HUES64 (cell line): ENCODE measurements at regions not wholly inside any gene's neighbourhood (a gene's known extent, or its start where the extent isn't known, plus 50 kb on each side); places are given as distances from the start of the nearest gene placed in this dataset.
"Not testable (repeated sequence)": the region's sequence is repeated elsewhere in the genome, so short reads cannot be mapped to it uniquely, and the experiment has no call there.

Source experiments
- H3K27ac ChIP-seq: 2 replicates; pipeline ENCODE4 v1.7.0; 2013; ENCODE audit warnings: low read depth, low read length, inconsistent platforms
- H3K27me3 ChIP-seq: 2 replicates; pipeline ENCODE4 v1.6.1; 2013; ENCODE audit warnings: mild to moderate bottlenecking, low read length; ENCODE audit not compliant: insufficient read depth
- H3K36me3 ChIP-seq: 2 replicates; pipeline ENCODE4 v1.6.1; 2013; ENCODE audit warnings: mild to moderate bottlenecking, low read length; ENCODE audit not compliant: insufficient read depth
- H3K4me1 ChIP-seq: 2 replicates; pipeline ENCODE4 v1.6.1; 2013; ENCODE audit warnings: mild to moderate bottlenecking, low read length, moderate library complexity; ENCODE audit not compliant: insufficient read depth
- H3K4me3 ChIP-seq: 2 replicates; pipeline ENCODE4 v1.5.1; 2013; ENCODE audit warnings: mild to moderate bottlenecking, low read length, moderate library complexity
- H3K9ac ChIP-seq: 2 replicates; pipeline ENCODE4 v1.6.1; 2013; ENCODE audit warnings: mild to moderate bottlenecking, low read depth, low read length
- H3K9me3 ChIP-seq: 2 replicates; pipeline ENCODE4 v1.6.1; 2013; ENCODE audit warnings: low read depth, low read length; ENCODE audit not compliant: insufficient read depth
- WGBS: fragments of 150-250, 120-280 bp; methylation state at CpG from one replicate; pipeline ENCODE4 v1.1.7; 2013; ENCODE audit warnings: missing lambda C conversion rate; 5-methylcytosine and 5-hydroxymethylcytosine counted together

DNA sequence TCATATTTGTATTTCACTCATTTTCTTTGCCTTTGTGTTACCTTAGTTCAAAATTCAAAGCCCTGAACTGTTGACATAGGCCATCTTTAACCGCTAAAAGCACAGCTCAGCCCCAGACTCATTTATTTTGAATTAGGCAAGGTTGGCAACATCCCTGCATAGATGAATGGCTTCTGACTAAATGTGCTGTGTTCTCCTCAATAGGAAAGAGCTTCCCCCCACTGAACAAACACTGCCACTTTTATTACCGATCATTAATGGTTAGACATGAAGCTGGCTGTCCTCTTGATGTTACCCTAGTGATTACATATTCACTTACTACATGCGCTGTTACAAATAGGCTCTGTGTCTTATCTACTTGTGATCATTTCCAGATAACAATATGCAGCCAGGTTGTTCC is 170.7 kb downstream of the ADCYAP1 start:
- Histone ChIP-seq H3K9ac (no peak overlapping the region), H3K27ac (no peak overlapping the region), H3K4me3 (no peak overlapping the region), H3K36me3 (no peaks in the 10 kb centered on the region), H3K27me3 (no peaks in the 10 kb centered on the region), H3K9me3 (no peaks in the 10 kb centered on the region), H3K4me1 (peaks cover 4% of the 10 kb centered on the region; the same call in 1 of the 2 replicates)
- WGBS: 90% methylated on average over 3 of the region's 3 CpGs

DNA sequence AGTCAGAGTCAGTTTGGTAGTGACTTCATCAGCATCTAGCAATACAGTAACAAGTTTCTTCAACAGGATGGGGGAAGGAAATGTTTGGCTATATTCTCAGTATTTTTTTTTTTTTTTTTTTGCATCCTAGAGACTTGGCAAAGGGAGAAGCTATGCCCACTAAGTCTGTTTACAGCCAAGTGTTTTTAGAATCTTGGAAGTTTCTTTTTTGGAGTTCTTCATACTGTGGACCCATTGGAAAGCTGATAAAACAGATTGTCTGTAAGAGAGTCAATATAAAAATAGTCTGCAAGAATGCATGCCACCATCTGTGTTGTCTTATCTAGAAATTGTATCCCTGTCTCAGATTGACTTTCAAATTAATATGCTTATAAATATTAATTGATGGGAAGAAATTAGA is 171.2 kb downstream of the ADCYAP1 start:
- no peaks in the 10 kb centered on the region for H3K9me3 ChIP-seq
- H3K4me1 ChIP-seq: peaks cover 4% of the 10 kb centered on the region; the same call in 1 of the 2 replicates
- H3K27ac ChIP-seq: no peak overlapping the region
- no peak overlapping the region for H3K4me3 ChIP-seq
- no peaks in the 10 kb centered on the region for H3K27me3 ChIP-seq
- no peaks in the 10 kb centered on the region for H3K36me3 ChIP-seq
- no peak overlapping the region for H3K9ac ChIP-seq

DNA sequence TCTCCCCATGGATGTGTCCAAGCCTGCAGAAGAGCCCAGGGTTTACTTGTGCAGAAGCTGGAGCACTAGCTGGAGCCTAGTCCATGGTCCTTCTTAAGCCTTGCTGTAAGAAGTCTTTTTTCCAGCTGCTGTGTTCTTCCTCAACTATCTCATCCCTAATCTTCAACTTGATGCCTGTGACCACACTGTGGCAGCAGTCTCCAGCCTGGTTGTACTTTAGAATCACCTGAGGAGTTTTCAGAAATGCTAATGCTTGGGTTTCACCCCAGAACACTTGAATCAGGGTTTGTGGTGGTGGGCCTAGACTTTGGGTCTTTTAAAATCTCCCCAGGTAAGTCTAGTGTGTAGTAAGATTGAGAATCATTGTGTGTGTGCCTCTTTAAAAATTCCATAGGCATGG is 173.6 kb downstream of the ADCYAP1 start:
- no peaks in the 10 kb centered on the region for H3K36me3 ChIP-seq
- no peak overlapping the region for H3K4me3 ChIP-seq
- H3K9me3 ChIP-seq: no peaks in the 10 kb centered on the region
- H3K27ac ChIP-seq: no peak overlapping the region
- H3K9ac ChIP-seq: no peak overlapping the region
- no peaks in the 10 kb centered on the region for H3K27me3 ChIP-seq
- peaks cover 4% of the 10 kb centered on the region; the same call in 1 of the 2 replicates for H3K4me1 ChIP-seq

GRCh38 chr18:1083675-1084074 is 179.0 kb downstream of the ADCYAP1 start:
- H3K36me3 ChIP-seq, H3K4me1 ChIP-seq, H3K27me3 ChIP-seq, H3K27ac ChIP-seq, H3K4me3 ChIP-seq, H3K9ac ChIP-seq: not testable (repeated sequence)
- peaks cover 11% of the 10 kb centered on the region; the same call in 1 of the 2 replicates for H3K9me3 ChIP-seq
- 96% methylated on average over 4 of the region's 5 CpGs for WGBS

GRCh38 chr18:1090758-1091157 is 186.1 kb downstream of the ADCYAP1 start:
- Histone ChIP-seq H3K27ac (peak overlapping the region; percentile 84; the same call in 1 of the 2 replicates), H3K4me3 (no peak overlapping the region), H3K4me1 (peaks cover 34% of the 10 kb centered on the region), H3K27me3 (no peaks in the 10 kb centered on the region), H3K9me3 (peaks cover 11% of the 10 kb centered on the region; the same call in 1 of the 2 replicates), H3K9ac (no peak overlapping the region), H3K36me3 (no peaks in the 10 kb centered on the region)
- WGBS: 53% methylated on average over 1 of the region's 1 CpG

DNA sequence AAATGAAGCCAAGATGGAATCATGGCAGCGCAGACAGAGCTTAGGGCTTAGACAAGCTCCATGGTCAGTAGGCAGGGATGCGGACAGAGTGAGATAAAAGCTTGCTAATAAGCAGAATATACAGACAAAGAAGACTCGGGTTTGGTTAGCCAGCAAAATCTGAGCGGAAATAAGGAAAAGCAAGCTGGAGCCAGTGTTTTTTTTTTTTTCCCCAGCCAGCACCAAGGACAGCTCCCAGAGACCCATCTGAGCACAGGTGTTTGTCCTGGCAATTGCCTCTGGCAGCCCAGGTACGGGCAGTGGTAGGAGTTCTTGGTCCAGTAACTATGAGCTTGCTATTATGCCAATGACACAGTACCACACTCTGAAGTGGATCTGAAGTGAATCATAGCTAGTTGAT is 187.6 kb downstream of the ADCYAP1 start:
- Histone ChIP-seq H3K27ac (no peak overlapping the region), H3K4me3 (no peak overlapping the region), H3K9ac (no peak overlapping the region), H3K27me3 (no peaks in the 10 kb centered on the region), H3K9me3 (no peaks in the 10 kb centered on the region; the same call in 1 of the 2 replicates), H3K4me1 (peaks cover 34% of the 10 kb centered on the region), H3K36me3 (no peaks in the 10 kb centered on the region)
- 89% methylated on average over 5 of the region's 5 CpGs for WGBS

GRCh38 chr18:1094409-1094808 is 189.7 kb downstream of the ADCYAP1 start:
- H3K27me3 ChIP-seq: no peaks in the 10 kb centered on the region
- H3K4me3 ChIP-seq: no peak overlapping the region
- H3K9me3 ChIP-seq: no peaks in the 10 kb centered on the region
- no peaks in the 10 kb centered on the region for H3K36me3 ChIP-seq
- peaks cover 23% of the 10 kb centered on the region for H3K4me1 ChIP-seq
- no peak overlapping the region for H3K27ac ChIP-seq
- H3K9ac ChIP-seq: no peak overlapping the region
- 92% methylated on average over 4 of the region's 4 CpGs for WGBS

DNA sequence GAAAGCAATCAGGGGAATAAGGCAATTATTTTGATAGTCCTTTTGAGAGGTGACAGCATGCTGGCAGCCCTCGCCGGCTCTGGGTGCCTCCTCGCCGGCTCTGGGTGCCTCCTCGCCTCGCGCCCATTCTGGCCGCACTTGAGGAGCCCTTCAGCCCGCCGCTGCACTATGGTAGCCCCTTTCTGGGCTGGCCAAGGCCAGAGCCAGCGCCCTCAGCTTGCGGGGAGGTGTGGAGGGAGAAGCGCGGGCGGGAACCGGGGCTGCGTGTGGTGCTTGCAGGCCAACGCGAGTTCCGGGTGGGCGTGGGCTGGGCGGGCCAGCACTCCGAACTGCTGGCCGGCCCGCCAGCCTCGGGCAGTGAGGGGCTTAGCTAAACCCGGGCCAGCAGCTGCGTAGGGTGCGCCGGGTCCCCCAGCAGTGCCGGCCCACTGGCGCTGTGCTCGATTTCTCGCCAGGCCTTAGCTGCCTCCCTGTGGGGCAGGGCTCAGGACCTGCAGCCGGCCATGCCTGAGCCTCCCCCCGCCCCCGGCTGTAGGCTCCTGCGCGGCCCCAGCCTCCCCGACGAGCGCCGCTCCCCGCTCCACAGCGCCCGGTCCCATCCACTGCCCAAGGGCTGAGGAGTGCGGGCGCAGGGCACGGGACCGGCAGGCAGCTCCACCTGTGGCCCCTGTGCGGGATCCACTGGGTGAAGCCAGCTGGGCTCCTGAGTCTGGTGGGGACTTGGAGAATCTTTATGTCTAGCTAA is 193.5 kb downstream of the ADCYAP1 start:
- 96% methylated on average over 51 of the region's 51 CpGs for WGBS
- not testable (repeated sequence) for H3K27me3 ChIP-seq, H3K27ac ChIP-seq, H3K4me3 ChIP-seq, H3K36me3 ChIP-seq, H3K9me3 ChIP-seq, H3K4me1 ChIP-seq, H3K9ac ChIP-seq

DNA sequence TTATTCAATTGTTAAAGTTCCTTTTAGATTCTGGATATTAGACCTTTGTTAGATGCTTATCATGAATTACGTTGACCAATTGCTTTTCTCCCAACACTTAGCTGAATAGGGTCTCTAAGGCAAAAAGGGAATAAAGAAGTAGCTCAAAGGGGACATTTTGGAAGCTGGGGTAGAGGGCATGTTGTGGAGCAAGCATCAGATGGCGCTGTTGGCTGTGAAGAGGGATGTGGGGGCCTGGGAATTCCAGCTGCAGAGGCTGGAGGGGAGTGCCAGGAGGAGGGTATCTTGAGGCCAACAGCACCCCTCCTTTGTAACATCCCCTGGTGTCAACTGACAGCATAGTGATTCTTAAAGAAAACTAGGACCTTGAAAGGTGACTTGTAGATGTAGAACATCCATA is 198.2 kb downstream of the ADCYAP1 start:
- no peaks in the 10 kb centered on the region for H3K4me1 ChIP-seq
- 92% methylated on average over 2 of the region's 2 CpGs for WGBS
- H3K9me3 ChIP-seq: peaks cover 4% of the 10 kb centered on the region; the same call in 1 of the 2 replicates
- H3K27ac ChIP-seq: no peak overlapping the region
- H3K9ac ChIP-seq: no peak overlapping the region
- no peaks in the 10 kb centered on the region for H3K36me3 ChIP-seq
- no peak overlapping the region for H3K4me3 ChIP-seq
- H3K27me3 ChIP-seq: no peaks in the 10 kb centered on the region

GRCh38 chr18:1103537-1103936 is 198.9 kb downstream of the ADCYAP1 start:
- H3K27ac ChIP-seq: no peak overlapping the region
- WGBS: 78% methylated on average over 2 of the region's 2 CpGs

DNA sequence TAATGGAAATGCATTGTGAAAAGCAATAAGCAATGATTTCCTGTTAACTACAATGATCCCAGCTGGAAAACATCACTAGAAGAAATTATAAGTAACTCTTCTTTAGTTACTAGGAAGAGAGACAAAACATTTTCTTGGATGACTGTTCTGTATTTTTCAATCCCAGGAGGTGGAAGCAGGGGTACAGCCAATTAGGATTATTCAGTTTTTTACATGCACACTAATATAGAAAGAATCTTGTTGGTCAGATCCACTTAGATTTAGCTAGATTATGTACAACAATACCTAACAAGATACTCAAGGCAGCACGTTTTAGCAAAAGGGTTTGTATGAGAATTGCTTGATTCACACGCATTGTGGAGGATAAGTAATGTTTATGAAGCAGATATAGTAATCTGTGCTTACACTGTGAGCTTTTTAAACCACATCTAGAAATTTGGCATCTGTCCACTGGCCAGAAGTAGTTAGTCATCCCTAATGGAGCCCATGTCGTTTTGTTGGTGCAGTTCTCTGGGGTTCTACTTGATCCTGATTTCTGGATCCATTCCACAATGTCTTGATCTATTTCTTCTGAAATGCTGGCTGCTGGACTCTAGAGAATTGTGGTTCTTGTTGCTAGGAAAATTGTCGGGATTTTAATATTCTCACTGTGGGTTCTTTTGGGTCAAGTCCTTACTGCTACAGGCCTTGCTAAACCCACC is 199.7 kb downstream of the ADCYAP1 start:
- 80% methylated on average over 4 of the region's 4 CpGs for WGBS
- Histone ChIP-seq H3K36me3 (no peaks in the 10 kb centered on the region), H3K4me1 (no peaks in the 10 kb centered on the region), H3K27me3 (no peaks in the 10 kb centered on the region), H3K4me3 (no peak overlapping the region), H3K9me3 (peaks cover 4% of the 10 kb centered on the region; the same call in 1 of the 2 replicates), H3K9ac (no peak overlapping the region), H3K27ac (no peak overlapping the region)

More at GRCh38 chr18:1103537-1103936, 198.9 kb downstream of the ADCYAP1 start:
- Histone ChIP-seq H3K27me3 (no peaks in the 10 kb centered on the region), H3K4me1 (no peaks in the 10 kb centered on the region), H3K4me3 (no peak overlapping the region), H3K36me3 (no peaks in the 10 kb centered on the region), H3K9ac (no peak overlapping the region), H3K9me3 (peaks cover 4% of the 10 kb centered on the region; the same call in 1 of the 2 replicates)
